ENCODE measurements at regions not wholly inside any gene's neighbourhood (a gene's known extent, or its start where the extent isn't known, plus 50 kb on each side); places are given as distances from the start of the nearest gene placed in this dataset.

GRCh38 chr21:20617130-20617529 lies 381.1 kb upstream of the NCAM2 start (continued):
- TF ChIP-seq ZNF431 (CRISPR knock-in tag; IDR thresholded peaks at IDR 0.05) (no peak), E2F8 (IDR thresholded peaks at IDR 0.05; ENCODE audit: low read depth, partially characterized antibody) (no peak), ZNF436 (CRISPR knock-in tag; IDR thresholded peaks at IDR 0.05) (no peak), NCOA6 (IDR thresholded peaks at IDR 0.05) (no peak), NFXL1 (CRISPR knock-in tag; IDR thresholded peaks at IDR 0.05) (no peak)

- DNase-seq (ENCODE audit: extremely low read depth in 1 of 4, low spot score in 3 of 4) (no peak), ATAC-seq (no peak), FAIRE-seq (no peak)
- Histone ChIP-seq H3K4me1 (replicated peaks in 1 of 2; ENCODE audit: control insufficient read depth in 2 of 2, insufficient read depth in 2 of 2, low read length in 2 of 2) (no peaks in the 10 kb centered on the region), H3K36me3 (ENCODE audit: control insufficient read depth, insufficient read depth, low read length) (no peaks in the 10 kb centered on the region), H3K9me1 (ENCODE audit: control insufficient read depth, insufficient read depth, low read length) (no peaks in the 10 kb centered on the region), H3K4me2 (ENCODE audit: insufficient read depth, low read length) (no peak overlapping the region), H3K79me2 (ENCODE audit: control insufficient read depth, insufficient read depth, low read length) (no peaks in the 10 kb centered on the region), H3K9ac (ENCODE audit: insufficient read depth in 1 of 2, low read depth in 2 of 2, low read length in 2 of 2) (no peak overlapping the region), H4K20me1 (replicated peaks; ENCODE audit: control insufficient read depth, insufficient read depth, low read length) (no peaks in the 10 kb centered on the region), H2AFZ (ENCODE audit: low read depth, low read length) (no peak overlapping the region), H3K4me3 (no peak overlapping the region), H3K27ac (ENCODE audit: extremely low read depth, low read depth, low read length) (no peak overlapping the region), H3K27me3 (ENCODE audit: control insufficient read depth in 2 of 2, insufficient read depth in 2 of 2, low read length in 2 of 2) (no peaks in the 10 kb centered on the region), H3K9me3 (replicated peaks; ENCODE audit: control insufficient read depth, insufficient read depth, low read depth, low read length) (no peaks in the 10 kb centered on the region)
- ChIA-PET CTCF (ENCODE audit: low intra/inter-chr PET ratio) (no interaction called here), POLR2A (interaction anchor here (0.5 kb wide), 1 partner anchor 167 kb away, joined by 3 read pairs; no protein-coding TSS in a partner anchor)
- in situ Hi-C loops (cut with MboI) (no loop called here), intact Hi-C loops (cut with micrococcal nuclease) (no loop called here)
- WGBS (ENCODE audit: insufficient coverage, low coverage, missing lambda C conversion rate), result 16% methylated on average over 3 of the region's 3 CpGs
- no peak for TF ChIP-seq ZNF644 (tag; IDR thresholded peaks at IDR 0.05; ENCODE audit: low read depth)
- BruUV-seq (replicated peaks), result no TSS peak
Observed at GRCh38 chr21:20618878-20619277, 379.3 kb upstream of the NCAM2 start.

Measured in K562 (cell line).